ENCODE measurements at regions not wholly inside any gene's neighbourhood (a gene's known extent, or its start where the extent isn't known, plus 50 kb on each side); places are given as distances from the start of the nearest gene placed in this dataset.
"Not testable (repeated sequence)": the region's sequence is repeated elsewhere in the genome, so short reads cannot be mapped to it uniquely, and the experiment has no call there.

- DNase-seq (ENCODE audit: low spot score): no peak
- no peak for TF ChIP-seq CTCF (IDR thresholded peaks at IDR 0.05)
- H3K27ac ChIP-seq: no peak overlapping the region
Measured at GRCh38 chr20:51126337-51126736, 103.4 kb upstream of the KCNG1 start.

GRCh38 chr20:51125780-51126179 lies 102.9 kb upstream of the KCNG1 start:
- no peak for TF ChIP-seq CTCF (IDR thresholded peaks at IDR 0.05)
- H3K4me3 ChIP-seq: no peak overlapping the region
- no peak overlapping the region for H3K27ac ChIP-seq
- DNase-seq (ENCODE audit: low spot score): no peak

More at GRCh38 chr20:51126337-51126736, 103.4 kb upstream of the KCNG1 start:
- H3K4me3 ChIP-seq: no peak overlapping the region

DNA sequence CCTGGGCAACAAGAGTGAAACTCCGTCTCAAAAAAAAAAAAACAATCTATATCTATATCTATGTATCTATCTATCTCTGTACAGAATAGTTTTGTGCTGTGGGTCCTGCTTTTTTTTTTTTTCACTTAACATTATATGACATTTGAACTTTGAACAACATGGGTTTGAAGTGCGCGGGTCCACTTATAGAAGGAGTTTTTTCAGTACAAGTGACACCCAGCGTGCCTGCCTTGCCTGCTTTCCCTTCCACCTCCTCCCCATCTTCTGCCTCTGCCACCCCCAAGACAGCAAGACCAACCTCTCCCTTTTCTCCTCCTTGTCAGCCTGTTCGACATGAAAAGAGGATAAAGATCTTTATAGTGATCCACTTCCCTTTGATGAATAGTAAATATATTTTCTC lies 102.2 kb upstream of the KCNG1 start:
- TF ChIP-seq CTCF (IDR thresholded peaks at IDR 0.05): no peak
- Histone ChIP-seq H3K27ac (no peak overlapping the region), H3K4me3 (no peak overlapping the region)
- DNase-seq (ENCODE audit: low spot score): no peak

DNA sequence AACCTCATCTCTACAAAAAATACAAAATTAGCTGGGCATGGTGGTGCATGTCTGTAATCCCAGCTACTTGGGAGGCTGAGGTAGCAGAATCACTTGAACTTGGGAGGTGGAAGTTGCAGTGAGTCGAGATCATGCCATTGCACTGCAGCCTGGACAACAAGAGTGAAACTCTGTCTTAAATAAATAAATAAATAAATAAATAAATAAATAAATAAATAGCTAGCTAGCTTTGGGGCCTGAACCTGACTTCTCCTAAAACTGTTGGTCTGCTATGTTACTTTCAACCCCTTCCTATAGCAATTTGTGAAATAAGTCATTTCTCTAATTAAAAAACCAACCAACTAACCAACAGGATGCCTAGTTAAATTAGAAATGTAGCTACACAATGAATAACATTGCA lies 101.0 kb upstream of the KCNG1 start:
- DNase-seq (ENCODE audit: low spot score); H3K27ac ChIP-seq; H3K4me3 ChIP-seq: not testable (repeated sequence)

DNA sequence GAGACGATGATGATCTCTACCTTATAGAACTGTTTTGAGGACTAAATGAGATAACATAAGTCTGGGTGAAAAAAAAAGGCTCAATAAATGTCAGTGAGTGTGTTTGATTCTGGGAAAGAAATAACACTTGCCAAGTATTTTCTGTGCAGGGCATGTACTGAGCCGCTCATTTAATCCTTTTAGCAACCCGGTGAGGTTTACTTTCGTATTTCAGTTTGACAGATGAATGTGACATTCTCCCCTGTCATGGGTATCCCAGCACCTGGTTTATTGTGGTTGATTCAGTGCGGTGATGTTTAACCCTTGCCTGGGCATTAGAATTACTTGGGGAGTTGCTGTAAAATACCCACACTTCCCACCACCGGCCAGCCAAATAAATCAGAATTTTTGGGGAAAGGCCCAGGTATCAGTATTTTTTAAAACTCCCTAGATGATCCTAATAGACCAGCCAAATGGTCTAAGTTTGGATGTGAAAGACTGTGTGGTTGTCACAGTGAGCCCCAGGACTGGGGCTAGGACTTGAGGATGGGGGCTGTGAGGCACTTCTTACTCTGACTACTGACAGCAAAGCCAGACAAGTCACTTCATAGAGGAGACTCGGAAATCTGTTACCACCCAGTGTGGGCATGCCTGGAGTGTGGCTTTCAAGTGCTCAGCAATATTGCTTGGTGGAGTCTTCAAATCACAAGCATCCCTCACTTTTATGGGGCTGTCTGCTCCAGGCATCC lies 100.2 kb upstream of the KCNG1 start:
- no peak overlapping the region for H3K27ac ChIP-seq
- H3K4me3 ChIP-seq: no peak overlapping the region
- no peak for TF ChIP-seq CTCF (IDR thresholded peaks at IDR 0.05)
- no peak for DNase-seq (ENCODE audit: low spot score)

DNA sequence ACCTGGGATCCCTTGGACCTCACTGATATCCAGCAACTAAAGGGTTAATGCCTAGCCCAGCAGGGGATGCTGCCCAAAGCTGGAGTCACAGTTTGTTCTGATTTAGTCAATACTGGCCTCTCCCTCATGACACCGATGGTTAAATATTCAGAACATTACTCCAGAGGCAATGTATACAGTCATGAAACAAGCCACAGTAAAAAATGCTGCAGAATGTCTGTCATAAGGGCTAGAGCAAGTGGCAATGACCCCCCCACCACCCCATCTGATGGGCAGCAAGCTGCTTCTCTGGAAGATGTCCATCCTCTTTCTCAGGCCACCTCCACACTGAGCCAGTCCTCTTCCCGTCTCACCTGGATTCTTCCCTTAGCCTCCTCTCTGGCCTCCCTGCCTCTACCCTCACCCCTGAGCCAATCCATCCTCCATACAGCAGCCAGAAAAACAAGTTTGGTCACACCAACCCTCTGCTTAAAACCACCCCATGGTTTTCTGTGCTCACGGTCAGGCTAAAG lies 99.0 kb upstream of the KCNG1 start:
- no peak overlapping the region for H3K4me3 ChIP-seq
- no peak for TF ChIP-seq CTCF (IDR thresholded peaks at IDR 0.05)
- no peak overlapping the region for H3K27ac ChIP-seq
- no peak for DNase-seq (ENCODE audit: low spot score)

- Histone ChIP-seq H3K27ac (no peak overlapping the region), H3K4me3 (no peak overlapping the region)
- DNase-seq (ENCODE audit: low spot score): no peak
- no peak for TF ChIP-seq CTCF (IDR thresholded peaks at IDR 0.05)
Measured at GRCh38 chr20:51121272-51121671, 98.4 kb upstream of the KCNG1 start.

All from coronary artery (tissue), 2 donors.